ENCODE measurements at regions not wholly inside any gene's neighbourhood (a gene's known extent, or its start where the extent isn't known, plus 50 kb on each side); places are given as distances from the start of the nearest gene placed in this dataset.
A peak's percentile ranks its signal among the peaks of the same experiment; 100 is the strongest.

DNA sequence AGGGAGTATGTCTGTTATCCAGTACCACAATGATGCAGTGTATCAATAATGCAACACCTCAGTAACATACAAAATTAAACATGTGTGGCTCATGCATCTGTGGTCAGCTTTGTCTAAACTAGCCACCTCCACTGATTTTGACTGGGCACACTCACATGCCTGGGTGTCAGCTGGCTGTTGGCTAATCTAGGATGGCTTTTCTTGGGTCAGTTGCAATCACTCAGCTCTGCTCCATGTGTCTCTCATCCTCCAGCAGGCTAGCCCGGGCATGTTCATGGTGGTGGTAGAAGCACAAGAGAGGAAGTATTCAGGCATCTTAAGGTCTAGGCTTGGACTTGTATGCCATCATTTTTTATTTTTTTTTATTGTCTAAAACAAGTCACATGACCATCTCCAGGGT lies 59.3 kb upstream of the JAG1 start:
- no peaks in the 10 kb centered on the region for H3K36me3 ChIP-seq
- H3K27ac ChIP-seq: no peak overlapping the region
- no peaks in the 10 kb centered on the region for H3K9me3 ChIP-seq
- H3K27me3 ChIP-seq: no peaks in the 10 kb centered on the region
- no peaks in the 10 kb centered on the region for H3K4me1 ChIP-seq
- no peak overlapping the region for H3K4me3 ChIP-seq
- TF ChIP-seq, protein P1, sequence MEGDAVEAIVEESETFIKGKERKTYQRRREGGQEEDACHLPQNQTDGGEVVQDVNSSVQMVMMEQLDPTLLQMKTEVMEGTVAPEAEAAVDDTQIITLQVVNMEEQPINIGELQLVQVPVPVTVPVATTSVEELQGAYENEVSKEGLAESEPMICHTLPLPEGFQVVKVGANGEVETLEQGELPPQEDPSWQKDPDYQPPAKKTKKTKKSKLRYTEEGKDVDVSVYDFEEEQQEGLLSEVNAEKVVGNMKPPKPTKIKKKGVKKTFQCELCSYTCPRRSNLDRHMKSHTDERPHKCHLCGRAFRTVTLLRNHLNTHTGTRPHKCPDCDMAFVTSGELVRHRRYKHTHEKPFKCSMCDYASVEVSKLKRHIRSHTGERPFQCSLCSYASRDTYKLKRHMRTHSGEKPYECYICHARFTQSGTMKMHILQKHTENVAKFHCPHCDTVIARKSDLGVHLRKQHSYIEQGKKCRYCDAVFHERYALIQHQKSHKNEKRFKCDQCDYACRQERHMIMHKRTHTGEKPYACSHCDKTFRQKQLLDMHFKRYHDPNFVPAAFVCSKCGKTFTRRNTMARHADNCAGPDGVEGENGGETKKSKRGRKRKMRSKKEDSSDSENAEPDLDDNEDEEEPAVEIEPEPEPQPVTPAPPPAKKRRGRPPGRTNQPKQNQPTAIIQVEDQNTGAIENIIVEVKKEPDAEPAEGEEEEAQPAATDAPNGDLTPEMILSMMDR (IDR thresholded peaks at IDR 0.05): no peak
- no peak for TF ChIP-seq POLR2A (IDR thresholded peaks at IDR 0.05)
- DNase-seq: no peak

DNA sequence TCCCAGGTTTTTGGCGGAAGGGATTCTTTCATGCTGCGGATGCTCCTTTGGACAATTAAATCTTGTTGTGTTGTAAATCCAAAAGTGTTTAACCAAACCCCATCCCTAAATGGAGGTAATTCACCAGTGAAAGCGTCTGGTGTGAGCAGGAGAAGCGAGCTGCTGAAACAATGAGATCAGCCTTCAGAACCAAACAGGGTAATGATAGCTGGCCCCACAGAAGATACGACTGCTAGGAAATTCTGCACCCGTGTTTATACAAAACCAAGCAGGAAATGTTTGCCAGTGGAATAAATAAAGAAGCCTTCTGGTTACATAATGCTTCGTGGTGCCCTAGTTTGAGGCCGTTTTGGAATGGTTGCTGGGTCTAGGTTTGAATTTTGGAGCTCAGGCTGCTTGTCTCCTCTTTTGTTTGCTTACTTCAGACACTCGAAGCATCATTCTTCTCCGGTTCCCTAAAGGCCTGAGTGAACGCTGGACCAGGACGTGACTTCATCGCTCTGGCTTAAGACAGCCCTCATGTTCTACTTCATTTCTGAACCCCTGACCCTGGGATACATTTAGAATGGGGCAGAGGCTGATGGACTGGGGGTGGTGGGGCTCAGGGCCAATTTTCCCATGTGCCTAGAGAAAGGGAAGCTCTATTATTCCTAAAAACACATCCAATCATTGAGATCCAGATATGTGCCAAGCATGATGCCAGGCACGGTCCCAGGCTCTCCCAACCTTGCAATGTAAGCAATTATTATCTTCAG lies 61.6 kb upstream of the JAG1 start:
- H3K36me3 ChIP-seq: no peaks in the 10 kb centered on the region
- peak overlapping the region in 1 of 4 donors; percentile 5 for H3K27ac ChIP-seq
- no peak overlapping the region for H3K4me3 ChIP-seq
- TF ChIP-seq, protein P1 (IDR thresholded peaks at IDR 0.05): no peak
- no peak for TF ChIP-seq POLR2A (IDR thresholded peaks at IDR 0.05)
- no peaks in the 10 kb centered on the region for H3K27me3 ChIP-seq
- H3K9me3 ChIP-seq: no peaks in the 10 kb centered on the region
- no peaks in the 10 kb centered on the region for H3K4me1 ChIP-seq
- DNase-seq: no peak

DNA sequence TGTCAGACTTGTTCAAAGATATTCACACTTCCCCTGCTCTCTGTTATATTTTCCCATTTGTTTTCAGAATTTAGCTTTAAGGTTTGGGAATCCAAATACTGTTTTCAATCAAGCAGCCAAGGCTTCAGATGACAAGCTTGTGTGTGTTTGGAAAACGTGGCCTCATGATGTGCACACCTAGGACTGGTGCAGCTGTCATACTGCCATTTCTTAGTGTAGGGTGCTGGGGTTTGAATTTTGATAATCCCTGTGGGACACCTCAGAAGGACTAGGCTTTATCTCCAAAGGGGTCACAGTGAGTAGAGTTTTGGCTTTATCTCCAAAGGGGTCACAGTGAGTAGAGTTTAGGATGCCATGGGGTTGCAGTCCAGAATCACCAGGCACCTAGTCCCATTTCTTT lies 65.3 kb upstream of the JAG1 start:
- Histone ChIP-seq H3K4me3 (peak overlapping the region in 2 of 4 donors; percentile 30 to 31), H3K9me3 (no peaks in the 10 kb centered on the region), H3K36me3 (no peaks in the 10 kb centered on the region), H3K4me1 (no peaks in the 10 kb centered on the region), H3K27ac (no peak overlapping the region), H3K27me3 (no peaks in the 10 kb centered on the region)
- TF ChIP-seq, protein P1 (IDR thresholded peaks at IDR 0.05): no peak
- no peak for TF ChIP-seq POLR2A (IDR thresholded peaks at IDR 0.05)
- DNase-seq: no peak

DNA sequence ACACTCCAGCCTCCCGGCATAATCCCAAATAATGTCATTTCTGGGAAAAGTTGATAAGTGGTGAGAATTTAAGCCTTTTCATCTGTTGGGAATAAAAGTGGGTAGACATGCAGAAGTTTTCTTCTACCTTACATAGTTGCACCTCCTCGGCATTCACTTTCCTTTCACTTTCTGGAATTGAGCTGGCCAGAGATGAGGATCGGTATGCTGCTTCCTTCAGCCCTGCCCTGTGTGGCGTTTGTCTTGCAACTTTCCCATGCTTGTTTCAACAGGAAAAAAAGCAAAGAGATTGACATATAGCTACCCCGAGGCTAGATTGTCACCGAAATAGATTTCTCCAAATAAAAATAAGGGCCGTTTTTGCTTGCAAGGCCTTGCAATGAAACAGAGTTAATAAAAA lies 65.8 kb upstream of the JAG1 start:
- Histone ChIP-seq H3K36me3 (no peaks in the 10 kb centered on the region), H3K4me3 (peak overlapping the region in 2 of 4 donors; percentile 30 to 31)

DNA sequence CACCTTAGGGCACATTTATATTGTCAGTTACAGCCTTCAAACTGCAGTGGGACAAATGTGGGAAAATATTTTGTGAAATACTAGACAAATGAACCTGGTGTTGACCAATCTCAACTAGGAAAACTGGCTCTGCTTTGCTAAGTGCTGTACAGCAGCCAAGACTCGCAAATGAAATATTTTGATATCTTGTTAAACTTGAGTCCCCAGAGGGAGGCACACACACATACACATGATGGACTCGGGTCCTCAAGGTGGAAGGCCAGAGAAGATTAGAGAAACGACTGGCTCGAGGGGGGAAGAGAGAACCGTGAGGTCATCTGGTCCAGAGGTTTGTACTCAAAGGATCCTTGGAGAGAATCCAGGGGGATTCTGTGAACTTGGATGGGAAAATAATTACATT lies 67.3 kb upstream of the JAG1 start:
- DNase-seq: no peak
- H3K27ac ChIP-seq: no peak overlapping the region

More for the DNA sequence above, 65.8 kb upstream of the JAG1 start:
- Histone ChIP-seq H3K27ac (no peak overlapping the region), H3K9me3 (no peaks in the 10 kb centered on the region), H3K27me3 (no peaks in the 10 kb centered on the region), H3K4me1 (no peaks in the 10 kb centered on the region)
- TF ChIP-seq, protein P1 (IDR thresholded peaks at IDR 0.05): no peak
- TF ChIP-seq POLR2A (IDR thresholded peaks at IDR 0.05): no peak
- DNase-seq: no peak

More for the DNA sequence above, 67.3 kb upstream of the JAG1 start:
- H3K9me3 ChIP-seq: no peaks in the 10 kb centered on the region
- H3K4me1 ChIP-seq: no peaks in the 10 kb centered on the region
- TF ChIP-seq, protein P1 (IDR thresholded peaks at IDR 0.05): no peak
- no peak for TF ChIP-seq POLR2A (IDR thresholded peaks at IDR 0.05)
- no peaks in the 10 kb centered on the region for H3K27me3 ChIP-seq
- H3K4me3 ChIP-seq: no peak overlapping the region
- no peaks in the 10 kb centered on the region for H3K36me3 ChIP-seq

Data from Peyer's patch (tissue), 4 donors.